ENCODE measurements at regions not wholly inside any gene's neighbourhood (a gene's known extent, or its start where the extent isn't known, plus 50 kb on each side); places are given as distances from the start of the nearest gene placed in this dataset.

DNA sequence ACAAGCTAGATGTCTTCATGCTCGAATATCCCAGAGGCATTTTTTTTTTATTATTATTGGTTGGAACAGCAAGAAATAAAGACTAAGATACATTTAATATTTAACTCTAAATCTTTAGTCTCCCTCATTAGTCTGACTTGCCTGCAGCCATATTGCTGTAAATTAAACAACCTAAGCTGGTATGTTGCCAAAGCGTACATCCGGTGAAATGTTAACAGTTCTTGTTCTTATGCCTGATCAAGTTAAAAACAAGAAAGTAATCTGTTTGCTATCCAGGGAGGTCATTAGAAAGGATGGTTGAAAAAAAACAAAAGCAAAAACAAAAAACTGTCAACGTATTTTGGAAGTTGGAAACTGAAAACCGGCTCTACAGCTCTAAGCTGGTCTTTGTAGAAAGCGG is 125.9 kb upstream of the NABP1 start:
- TF ChIP-seq JUND (IDR thresholded peaks at IDR 0.05; ENCODE audit: low read depth), result no peak

GRCh38 chr2:191554240-191554639 is 123.7 kb upstream of the NABP1 start:
- in situ Hi-C loops (cut with HindIII; ENCODE audit: low pct_unique_long_range_greater_than_20kb, low sequenced_read_pairs), result no loop called here
- TF ChIP-seq JUND (IDR thresholded peaks at IDR 0.05; ENCODE audit: low read depth), result no peak
- DNase-seq (ENCODE audit: low read depth in 1 of 2, low spot score in 1 of 2), result no peak

More for the DNA sequence above, 125.9 kb upstream of the NABP1 start:
- in situ Hi-C loops (cut with HindIII; ENCODE audit: low pct_unique_long_range_greater_than_20kb, low sequenced_read_pairs), result no loop called here
- DNase-seq (ENCODE audit: low read depth in 1 of 2, low spot score in 1 of 2), result no peak

GRCh38 chr2:191555092-191555742 is 122.7 kb upstream of the NABP1 start:
- in situ Hi-C loops (cut with HindIII; ENCODE audit: low pct_unique_long_range_greater_than_20kb, low sequenced_read_pairs), result no loop called here
- DNase-seq (ENCODE audit: low read depth in 1 of 2, low spot score in 1 of 2), result peak; percentile 37 to 80
- TF ChIP-seq JUND (IDR thresholded peaks at IDR 0.05; ENCODE audit: low read depth), result no peak

- no peak for TF ChIP-seq JUND (IDR thresholded peaks at IDR 0.05; ENCODE audit: low read depth)
- no peak for DNase-seq (ENCODE audit: low read depth in 1 of 2, low spot score in 1 of 2)
- in situ Hi-C loops (cut with HindIII; ENCODE audit: low pct_unique_long_range_greater_than_20kb, low sequenced_read_pairs), result no loop called here
Observed at GRCh38 chr2:191556463-191556862, 121.5 kb upstream of the NABP1 start.

GRCh38 chr2:191557841-191558240 is 120.1 kb upstream of the NABP1 start:
- DNase-seq (ENCODE audit: low read depth in 1 of 2, low spot score in 1 of 2), result no peak
- in situ Hi-C loops (cut with HindIII; ENCODE audit: low pct_unique_long_range_greater_than_20kb, low sequenced_read_pairs), result no loop called here
- TF ChIP-seq JUND (IDR thresholded peaks at IDR 0.05; ENCODE audit: low read depth), result no peak

DNA sequence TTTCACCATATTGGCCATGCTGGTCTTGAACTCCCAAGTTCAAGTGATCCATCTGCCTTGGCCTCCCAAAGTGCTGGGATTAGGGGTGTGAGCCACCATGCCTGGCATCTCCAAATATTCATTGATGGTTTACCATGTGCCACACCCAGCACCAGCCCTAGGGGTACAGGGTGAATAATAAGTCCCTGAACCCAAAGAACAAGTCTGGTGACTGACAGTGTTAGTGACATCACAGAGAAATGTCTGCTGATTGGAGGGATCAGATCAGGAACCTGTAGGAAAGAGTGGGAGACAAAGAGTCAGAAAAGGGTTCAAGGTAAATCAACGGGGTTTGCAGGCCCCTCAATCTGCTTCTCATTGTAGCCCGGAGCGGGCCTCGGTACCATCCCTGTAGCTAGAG is 118.4 kb upstream of the NABP1 start:
- no peak for TF ChIP-seq JUND (IDR thresholded peaks at IDR 0.05; ENCODE audit: low read depth)
- DNase-seq (ENCODE audit: low read depth in 1 of 2, low spot score in 1 of 2), result no peak
- in situ Hi-C loops (cut with HindIII; ENCODE audit: low pct_unique_long_range_greater_than_20kb, low sequenced_read_pairs), result no loop called here

GRCh38 chr2:191560411-191560980 is 117.4 kb upstream of the NABP1 start:
- no peak for TF ChIP-seq JUND (IDR thresholded peaks at IDR 0.05; ENCODE audit: low read depth)
- no peak for DNase-seq (ENCODE audit: low read depth in 1 of 2, low spot score in 1 of 2)
- in situ Hi-C loops (cut with HindIII; ENCODE audit: low pct_unique_long_range_greater_than_20kb, low sequenced_read_pairs), result no loop called here

DNA sequence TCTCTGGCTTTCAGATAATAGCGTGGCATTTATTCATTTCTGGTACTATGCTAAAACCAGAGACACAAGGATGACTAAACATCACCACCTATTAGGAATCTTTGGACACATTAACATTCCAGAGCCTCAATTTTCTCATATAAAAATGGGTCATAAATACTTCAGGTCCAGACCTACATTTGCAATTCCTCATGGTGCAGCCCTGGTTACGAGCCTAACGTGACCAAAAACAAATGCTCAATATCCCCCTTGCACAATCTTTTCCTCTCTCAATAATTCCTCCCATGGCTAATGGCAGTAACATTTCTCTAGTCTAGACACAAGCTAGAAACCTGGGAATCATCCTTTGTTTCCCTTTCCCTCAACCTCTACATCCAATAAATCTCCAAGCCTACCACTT is 112.8 kb upstream of the NABP1 start:
- TF ChIP-seq JUND (IDR thresholded peaks at IDR 0.05; ENCODE audit: low read depth), result no peak
- DNase-seq (ENCODE audit: low read depth in 1 of 2, low spot score in 1 of 2), result no peak
- in situ Hi-C loops (cut with HindIII; ENCODE audit: low pct_unique_long_range_greater_than_20kb, low sequenced_read_pairs), result no loop called here

DNA sequence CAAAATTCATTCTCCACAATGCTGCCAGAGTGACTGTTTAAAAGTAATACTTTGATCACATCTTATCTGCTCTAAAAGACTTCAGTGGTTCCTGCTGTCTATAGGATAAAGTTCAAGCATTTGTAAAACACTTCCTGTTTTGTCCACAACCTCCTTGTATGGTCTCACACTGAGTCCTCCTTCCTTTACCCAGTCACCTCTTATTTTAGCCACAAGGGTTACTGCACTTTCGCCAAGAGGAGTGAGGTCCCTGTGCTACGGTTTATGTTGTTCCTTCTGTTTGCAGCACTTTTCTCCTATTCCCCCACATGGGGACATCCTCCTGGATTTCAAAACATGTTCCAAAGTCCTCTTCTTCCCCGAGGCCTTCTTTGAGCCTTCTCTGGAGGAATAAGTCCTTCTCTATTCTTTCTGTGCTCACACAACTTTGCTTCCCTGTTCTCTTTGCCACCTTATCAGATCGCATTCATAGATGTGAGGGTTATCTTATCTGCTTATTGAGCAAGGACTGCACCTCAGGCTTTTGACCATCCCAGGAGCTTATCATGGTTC is 112.2 kb upstream of the NABP1 start:
- no peak for DNase-seq (ENCODE audit: low read depth in 1 of 2, low spot score in 1 of 2)
- TF ChIP-seq JUND (IDR thresholded peaks at IDR 0.05; ENCODE audit: low read depth), result no peak
- in situ Hi-C loops (cut with HindIII; ENCODE audit: low pct_unique_long_range_greater_than_20kb, low sequenced_read_pairs), result no loop called here

DNA sequence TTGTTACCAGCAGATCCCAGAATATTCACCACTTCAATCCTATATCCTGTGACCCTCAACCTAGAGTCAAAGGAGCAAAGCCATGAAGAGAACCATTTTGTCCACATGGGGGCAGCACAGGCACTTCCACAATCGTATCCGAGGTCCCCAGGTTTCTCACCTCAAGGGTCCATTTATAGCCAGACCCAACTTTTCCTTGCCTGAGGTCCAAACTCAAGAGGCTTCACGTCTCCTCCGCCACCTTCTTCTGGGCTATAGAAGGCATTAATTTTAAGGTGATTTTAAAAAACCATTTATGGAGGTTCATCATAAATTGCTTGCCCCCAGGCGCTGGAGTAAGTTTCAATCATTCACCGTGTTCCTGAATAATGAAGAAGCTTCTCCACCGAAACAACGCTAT is 111.6 kb upstream of the NABP1 start:
- DNase-seq (ENCODE audit: low read depth in 1 of 2, low spot score in 1 of 2), result peak in 1 of 2 experiments; percentile 67
- in situ Hi-C loops (cut with HindIII; ENCODE audit: low pct_unique_long_range_greater_than_20kb, low sequenced_read_pairs), result no loop called here

GRCh38 chr2:191567206-191567605 is 110.7 kb upstream of the NABP1 start:
- TF ChIP-seq JUND (IDR thresholded peaks at IDR 0.05; ENCODE audit: low read depth), result no peak
- DNase-seq (ENCODE audit: low read depth in 1 of 2, low spot score in 1 of 2), result no peak
- in situ Hi-C loops (cut with HindIII; ENCODE audit: low pct_unique_long_range_greater_than_20kb, low sequenced_read_pairs), result no loop called here

More for the DNA sequence above, 111.6 kb upstream of the NABP1 start:
- TF ChIP-seq JUND (IDR thresholded peaks at IDR 0.05; ENCODE audit: low read depth), result no peak

DNA sequence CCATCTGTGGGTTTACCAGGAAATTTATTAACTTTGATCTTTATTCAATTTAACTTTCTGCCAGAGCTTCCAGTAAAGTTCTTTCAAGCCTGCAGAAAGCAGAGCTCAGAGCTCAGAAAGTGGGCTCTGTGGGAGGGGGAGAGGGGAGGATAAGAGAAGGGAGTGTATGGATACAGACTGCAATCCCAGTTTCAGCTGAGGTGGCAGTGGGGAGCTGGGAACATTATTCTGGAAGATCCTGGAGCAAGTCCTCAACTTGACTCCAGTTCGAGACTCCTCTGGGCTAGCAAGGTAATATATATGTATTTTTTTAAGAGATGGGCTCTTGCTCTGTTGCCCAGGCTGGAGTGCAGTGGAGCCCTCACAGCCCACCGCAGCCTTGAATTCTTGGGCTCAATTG is 108.9 kb upstream of the NABP1 start:
- no peak for DNase-seq (ENCODE audit: low read depth in 1 of 2, low spot score in 1 of 2)
- TF ChIP-seq JUND (IDR thresholded peaks at IDR 0.05; ENCODE audit: low read depth), result no peak
- in situ Hi-C loops (cut with HindIII; ENCODE audit: low pct_unique_long_range_greater_than_20kb, low sequenced_read_pairs), result no loop called here

GRCh38 chr2:191571163-191571769 is 106.7 kb upstream of the NABP1 start:
- TF ChIP-seq JUND (IDR thresholded peaks at IDR 0.05; ENCODE audit: low read depth), result no peak
- peak in 1 of 2 experiments; percentile 37 for DNase-seq (ENCODE audit: low read depth in 1 of 2, low spot score in 1 of 2)
- in situ Hi-C loops (cut with HindIII; ENCODE audit: low pct_unique_long_range_greater_than_20kb, low sequenced_read_pairs), result no loop called here
